ENCODE measurements at regions not wholly inside any gene's neighbourhood (a gene's known extent, or its start where the extent isn't known, plus 50 kb on each side); places are given as distances from the start of the nearest gene placed in this dataset.

DNA sequence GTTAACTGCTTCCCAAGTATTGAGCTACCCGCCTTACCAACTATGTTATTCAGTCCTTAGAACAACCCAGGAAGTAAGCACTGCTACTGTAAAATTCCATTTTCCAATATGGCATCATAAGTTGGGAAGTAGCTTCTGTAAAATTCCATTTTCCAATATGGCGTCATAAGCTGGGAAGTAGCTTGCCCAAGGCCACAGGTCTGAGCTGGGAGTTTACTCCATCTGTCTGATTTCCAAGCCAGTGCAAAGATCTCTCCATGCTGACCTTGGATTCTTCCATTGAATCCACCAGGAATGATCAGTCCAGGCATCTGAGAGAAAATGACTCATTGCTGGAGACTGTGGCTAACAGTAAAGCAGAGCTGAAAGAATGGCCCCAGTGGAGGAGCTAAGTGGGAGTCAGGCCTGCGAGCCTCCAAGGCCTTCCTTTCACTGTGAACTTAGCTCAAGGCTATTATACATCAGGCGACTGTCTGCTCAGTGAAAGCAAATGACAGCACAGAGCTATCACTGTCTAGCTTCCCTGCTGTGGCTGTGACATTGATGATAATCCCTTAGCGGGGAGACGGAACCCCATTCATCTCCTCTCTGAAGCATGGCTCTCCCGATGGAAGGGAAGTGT lies 430.4 kb downstream of the HAPSTR1 start (continued):
- TF ChIP-seq CSRNP3 (CRISPR knock-in tag; IDR thresholded peaks at IDR 0.05): no peak
- no peak for TF ChIP-seq GLIS3 (CRISPR knock-in tag; IDR thresholded peaks at IDR 0.05)
- no peak for TF ChIP-seq ZFP30 (CRISPR knock-in tag; IDR thresholded peaks at IDR 0.05)
- TF ChIP-seq RARB (CRISPR knock-in tag; IDR thresholded peaks at IDR 0.05): no peak

DNA sequence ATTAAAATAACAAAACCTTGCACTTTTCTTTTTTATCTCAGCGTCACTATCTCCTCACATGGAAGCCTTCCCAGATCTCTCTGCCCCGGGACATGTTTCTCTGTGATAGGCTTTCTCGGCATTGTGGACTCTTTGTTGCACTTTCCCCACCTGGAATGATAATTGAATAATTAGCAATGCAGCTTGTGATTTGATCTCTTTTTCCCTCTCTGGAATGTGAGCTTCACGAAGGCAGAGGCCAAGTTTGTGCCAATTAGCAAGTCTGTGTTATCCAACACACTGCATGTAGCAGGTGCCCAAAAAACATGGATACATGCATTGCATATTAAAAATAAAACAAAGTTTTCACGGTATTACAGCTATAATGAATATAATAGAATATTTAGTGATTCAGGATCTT lies 431.2 kb downstream of the HAPSTR1 start:
- no peak for ATAC-seq
- TF ChIP-seq CREB5 (CRISPR knock-in tag; IDR thresholded peaks at IDR 0.05; ENCODE audit: low read depth) (no peak), OSR1 (CRISPR knock-in tag; IDR thresholded peaks at IDR 0.05) (no peak), ZC3H10 (CRISPR knock-in tag; IDR thresholded peaks at IDR 0.05) (no peak), BACH2 (CRISPR knock-in tag; IDR thresholded peaks at IDR 0.05; ENCODE audit: borderline replicate concordance) (no peak), ZFP30 (CRISPR knock-in tag; IDR thresholded peaks at IDR 0.05) (no peak), PATZ1 (CRISPR knock-in tag; IDR thresholded peaks at IDR 0.05; ENCODE audit: borderline replicate concordance) (no peak), ZNF565 (CRISPR knock-in tag; conservative IDR thresholded peaks at IDR 0.05; ENCODE audit: low read depth) (no peak), POU6F1 (CRISPR knock-in tag; IDR thresholded peaks at IDR 0.05; ENCODE audit: borderline replicate concordance, low read depth) (no peak), GLIS3 (CRISPR knock-in tag; IDR thresholded peaks at IDR 0.05) (no peak), ZNF8 (CRISPR knock-in tag; IDR thresholded peaks at IDR 0.05) (no peak), TCF4 (CRISPR knock-in tag; IDR thresholded peaks at IDR 0.05; ENCODE audit: borderline replicate concordance) (no peak)
- TF ChIP-seq, protein P1, sequence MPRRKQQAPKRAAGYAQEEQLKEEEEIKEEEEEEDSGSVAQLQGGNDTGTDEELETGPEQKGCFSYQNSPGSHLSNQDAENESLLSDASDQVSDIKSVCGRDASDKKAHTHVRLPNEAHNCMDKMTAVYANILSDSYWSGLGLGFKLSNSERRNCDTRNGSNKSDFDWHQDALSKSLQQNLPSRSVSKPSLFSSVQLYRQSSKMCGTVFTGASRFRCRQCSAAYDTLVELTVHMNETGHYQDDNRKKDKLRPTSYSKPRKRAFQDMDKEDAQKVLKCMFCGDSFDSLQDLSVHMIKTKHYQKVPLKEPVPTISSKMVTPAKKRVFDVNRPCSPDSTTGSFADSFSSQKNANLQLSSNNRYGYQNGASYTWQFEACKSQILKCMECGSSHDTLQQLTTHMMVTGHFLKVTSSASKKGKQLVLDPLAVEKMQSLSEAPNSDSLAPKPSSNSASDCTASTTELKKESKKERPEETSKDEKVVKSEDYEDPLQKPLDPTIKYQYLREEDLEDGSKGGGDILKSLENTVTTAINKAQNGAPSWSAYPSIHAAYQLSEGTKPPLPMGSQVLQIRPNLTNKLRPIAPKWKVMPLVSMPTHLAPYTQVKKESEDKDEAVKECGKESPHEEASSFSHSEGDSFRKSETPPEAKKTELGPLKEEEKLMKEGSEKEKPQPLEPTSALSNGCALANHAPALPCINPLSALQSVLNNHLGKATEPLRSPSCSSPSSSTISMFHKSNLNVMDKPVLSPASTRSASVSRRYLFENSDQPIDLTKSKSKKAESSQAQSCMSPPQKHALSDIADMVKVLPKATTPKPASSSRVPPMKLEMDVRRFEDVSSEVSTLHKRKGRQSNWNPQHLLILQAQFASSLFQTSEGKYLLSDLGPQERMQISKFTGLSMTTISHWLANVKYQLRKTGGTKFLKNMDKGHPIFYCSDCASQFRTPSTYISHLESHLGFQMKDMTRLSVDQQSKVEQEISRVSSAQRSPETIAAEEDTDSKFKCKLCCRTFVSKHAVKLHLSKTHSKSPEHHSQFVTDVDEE (CRISPR knock-in tag; IDR thresholded peaks at IDR 0.05): no peak

DNA sequence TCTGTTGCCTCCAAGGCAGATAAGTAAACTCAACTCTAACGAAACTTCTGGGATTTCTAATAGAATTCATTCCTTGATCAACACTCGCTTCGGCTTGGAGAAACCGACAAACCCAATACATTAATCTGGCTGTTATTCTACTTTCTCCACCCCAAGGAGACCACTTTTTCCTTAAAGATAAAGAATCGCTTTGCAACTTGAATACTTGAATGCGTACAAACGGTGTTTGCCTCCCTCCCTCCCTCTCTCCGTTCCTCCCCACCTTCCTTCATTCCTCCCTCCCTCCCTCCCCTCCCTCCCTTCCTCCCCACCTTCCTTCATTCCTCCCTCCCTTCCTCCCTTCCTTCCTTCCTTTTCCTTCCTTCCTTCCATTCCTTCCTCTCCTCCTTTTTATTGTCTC lies 432.6 kb downstream of the HAPSTR1 start:
- TF ChIP-seq ZFP3 (CRISPR knock-in tag; IDR thresholded peaks at IDR 0.05) (no peak), ZFP30 (CRISPR knock-in tag; IDR thresholded peaks at IDR 0.05) (no peak), SNAI2 (CRISPR knock-in tag; IDR thresholded peaks at IDR 0.05) (no peak), CREB5 (CRISPR knock-in tag; IDR thresholded peaks at IDR 0.05; ENCODE audit: low read depth) (no peak), CSDC2 (CRISPR knock-in tag; IDR thresholded peaks at IDR 0.05) (no peak)
- TF ChIP-seq, protein P1 (CRISPR knock-in tag; IDR thresholded peaks at IDR 0.05): no peak
- no peak for ATAC-seq

Measured in SK-N-SH treated with all-trans-retinoic acid at 6 μM for 48 hours (cell line).